NCI-H2196 treated with DMSO at 0.1 percent for 48 hours (cell line): ENCODE measurements at regions not wholly inside any gene's neighbourhood (a gene's known extent, or its start where the extent isn't known, plus 50 kb on each side); places are given as distances from the start of the nearest gene placed in this dataset.
"Not testable (repeated sequence)": the region's sequence is repeated elsewhere in the genome, so short reads cannot be mapped to it uniquely, and the experiment has no call there.

ENCODE experiments used
- DNase-seq: peaks from one replicate; lab custom pipeline; 2025; ENCODE audit not compliant: unreplicated experiment; lab: John Stamatoyannopoulos, UW

DNA sequence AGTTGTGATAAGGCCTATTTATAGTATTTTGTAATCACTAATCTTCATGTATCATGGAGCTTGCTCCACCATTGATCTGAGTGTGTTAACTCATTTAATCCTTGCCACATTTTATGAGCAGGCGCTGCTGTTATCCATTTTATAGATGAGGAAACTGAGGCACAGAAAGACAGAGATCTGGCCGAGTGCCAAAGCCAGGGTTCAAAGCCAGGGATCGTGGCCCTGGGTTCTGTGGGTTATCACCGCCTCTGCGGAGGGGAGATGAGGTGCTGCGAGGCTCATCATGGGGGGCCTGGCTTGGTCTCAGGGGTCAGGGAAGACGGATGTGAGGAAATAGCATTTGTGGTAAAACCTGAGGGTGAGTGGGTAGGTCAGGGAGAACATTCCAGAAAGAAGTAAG is 193.9 kb downstream of the KLRB1 start:
- DNase-seq, result not testable (repeated sequence)

- DNase-seq, result not testable (repeated sequence)
Measured at GRCh38 chr12:9412459-9412858, 195.3 kb downstream of the KLRB1 start.

DNA sequence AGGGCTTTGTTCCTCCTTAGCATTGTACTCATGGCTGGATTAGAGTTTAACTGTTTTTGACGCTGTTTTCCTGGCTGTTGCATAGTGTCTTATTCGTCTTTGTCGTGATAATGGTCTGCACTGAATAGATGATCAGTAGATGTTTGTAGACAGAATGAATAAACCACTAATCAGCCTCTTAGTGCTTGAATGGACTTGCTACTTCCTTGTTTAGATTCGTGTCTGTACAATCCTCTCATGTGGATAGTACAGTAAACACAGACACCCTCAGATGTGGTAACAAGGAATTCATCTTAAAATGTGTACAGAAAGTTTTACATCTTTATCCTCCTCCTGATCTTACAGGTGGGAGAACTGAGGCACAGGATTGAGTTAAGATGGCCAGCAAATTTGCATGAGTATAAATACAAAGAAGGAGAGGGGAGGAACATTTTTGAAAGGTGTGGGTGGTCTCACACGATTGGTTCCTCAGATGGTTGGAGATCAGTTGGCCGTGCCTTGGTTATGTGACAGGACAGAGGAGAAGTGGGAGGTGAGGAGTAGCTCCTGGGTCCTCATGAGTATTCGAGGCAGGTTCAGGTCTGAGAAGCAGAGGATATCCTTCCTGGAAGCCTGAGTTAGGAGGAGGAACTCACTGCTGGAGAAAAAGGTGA is 196.0 kb downstream of the KLRB1 start:
- DNase-seq, result not testable (repeated sequence)

DNA sequence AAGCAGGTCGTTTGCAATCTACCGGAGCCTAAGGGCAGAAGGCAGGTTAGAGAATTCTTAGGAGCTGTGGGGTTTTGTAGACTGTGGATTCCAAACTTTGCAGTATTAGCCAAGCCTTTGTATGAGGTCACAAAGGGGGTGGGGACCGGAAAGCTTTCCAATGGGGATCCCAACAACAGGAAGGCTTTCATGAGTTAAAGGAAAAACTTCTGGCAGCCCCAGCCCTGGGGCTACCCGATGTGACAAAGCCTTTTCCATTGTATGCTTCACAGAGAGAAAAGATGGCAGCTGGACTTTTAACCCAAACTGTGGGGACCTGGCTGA is 199.2 kb upstream of the PZP start:
- DNase-seq, result not testable (repeated sequence)

GRCh38 chr12:9406564-9407424 is 198.6 kb upstream of the PZP start:
- DNase-seq, result no peak

DNA sequence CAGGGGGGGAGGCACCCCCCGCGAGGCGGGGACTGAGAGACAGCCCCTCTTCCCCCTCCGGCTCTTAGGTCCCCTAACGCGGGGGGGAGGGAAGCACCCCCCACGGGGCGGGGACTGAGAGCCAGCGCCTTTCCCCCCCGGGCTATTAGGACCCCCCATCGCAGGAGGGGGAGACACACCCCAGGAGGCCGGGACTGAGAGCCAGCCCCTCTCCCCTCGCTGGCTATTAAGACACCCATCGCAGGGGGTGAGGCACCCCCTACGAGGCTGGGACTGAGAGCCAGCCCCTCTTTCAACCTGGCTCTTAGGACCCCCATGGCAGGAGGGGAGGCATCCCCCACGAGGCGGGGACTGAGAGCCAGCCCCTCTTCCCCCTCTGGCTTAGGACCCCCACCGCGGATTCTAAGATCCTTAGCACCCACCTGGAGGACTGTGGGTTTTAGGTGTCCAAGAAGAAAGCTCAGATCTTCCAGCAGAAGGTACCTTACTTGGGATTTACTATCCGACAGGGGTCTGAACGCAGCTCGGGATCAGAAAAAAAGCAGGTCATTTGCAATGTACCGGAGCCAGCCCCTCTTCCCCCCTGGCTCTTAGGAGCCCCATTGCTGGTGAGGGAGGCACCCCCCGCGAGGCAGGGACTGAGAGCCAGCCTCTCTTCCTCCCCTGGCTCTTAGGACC is 197.8 kb upstream of the PZP start:
- DNase-seq, result no peak

- no peak for DNase-seq
Measured at GRCh38 chr12:9404469-9405260, 196.5 kb upstream of the PZP start.

- no peak for DNase-seq
Measured at GRCh38 chr12:9404031-9404430, 195.8 kb upstream of the PZP start.

DNA sequence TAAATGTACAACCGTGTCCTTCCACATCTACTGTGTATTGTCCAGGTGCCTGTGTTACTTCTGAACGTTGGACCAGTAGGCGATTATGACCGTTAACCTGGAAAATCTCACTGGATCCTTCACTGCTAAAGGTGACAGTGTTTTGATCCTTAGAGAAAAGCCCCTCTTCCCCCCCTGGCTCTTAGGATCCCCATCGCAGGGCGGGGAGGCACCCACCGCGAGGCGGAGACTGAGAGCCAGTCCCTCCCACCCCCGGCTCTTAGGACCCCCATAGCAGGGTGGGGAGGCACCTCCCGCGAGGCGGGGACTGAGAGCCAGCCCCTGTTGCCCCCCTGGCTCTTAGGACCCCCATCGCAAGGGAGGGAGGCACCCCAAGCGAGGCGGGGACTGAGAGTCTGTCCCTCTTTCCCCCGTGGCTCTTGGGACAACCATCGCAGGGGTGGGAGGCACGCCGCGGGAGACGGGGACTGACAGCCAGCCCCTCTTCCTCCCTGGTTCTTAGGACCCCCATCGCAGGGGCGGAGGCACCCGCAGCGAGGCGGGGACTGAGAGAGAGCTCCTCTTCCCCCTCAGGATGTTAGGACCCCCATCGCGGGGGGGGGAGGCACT is 194.3 kb upstream of the PZP start:
- DNase-seq, result not testable (repeated sequence)

- DNase-seq, result not testable (repeated sequence)
Measured at GRCh38 chr12:9396367-9396766, 188.2 kb upstream of the PZP start.

- DNase-seq, result not testable (repeated sequence)
Measured at GRCh38 chr12:9395220-9395619, 187.0 kb upstream of the PZP start.

DNA sequence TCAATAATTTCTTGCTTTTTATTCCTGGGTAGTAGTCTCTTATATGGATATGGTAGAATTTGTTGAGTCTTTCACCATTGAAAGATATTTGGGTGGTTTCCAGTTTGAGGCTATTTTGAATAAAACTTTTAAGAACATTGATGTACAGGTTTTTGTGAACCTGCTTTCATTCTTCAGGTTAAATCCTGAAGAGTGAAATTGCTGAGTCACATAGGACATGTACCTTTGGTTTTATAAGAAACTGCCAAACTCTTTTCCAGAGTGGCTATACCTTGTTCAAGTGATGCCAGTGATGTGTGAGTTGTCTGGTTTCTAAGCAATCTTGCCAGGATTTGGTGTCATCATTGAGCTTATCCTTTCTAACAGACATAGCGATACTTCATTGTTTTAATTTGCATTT is 184.6 kb upstream of the PZP start:
- no peak for DNase-seq

DNA sequence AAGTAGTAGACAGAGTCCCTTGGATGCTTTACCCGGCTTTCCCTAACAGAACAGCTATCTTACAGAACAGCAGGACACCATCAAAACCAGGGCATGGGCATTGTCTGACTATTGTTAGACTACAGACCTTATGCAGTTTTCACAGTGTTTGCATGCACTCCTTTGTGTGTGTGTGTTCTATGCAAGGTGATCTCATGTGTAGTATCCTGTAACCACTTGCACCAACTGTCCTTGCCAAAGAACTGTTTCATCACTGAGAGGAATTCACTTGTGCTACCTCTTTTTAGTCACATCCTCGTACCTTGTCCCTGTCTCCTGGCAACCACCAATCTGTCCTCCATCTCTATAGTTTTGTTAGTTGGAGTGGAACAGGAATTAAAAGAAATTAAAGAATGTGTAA is 183.6 kb upstream of the PZP start:
- DNase-seq, result no peak

DNA sequence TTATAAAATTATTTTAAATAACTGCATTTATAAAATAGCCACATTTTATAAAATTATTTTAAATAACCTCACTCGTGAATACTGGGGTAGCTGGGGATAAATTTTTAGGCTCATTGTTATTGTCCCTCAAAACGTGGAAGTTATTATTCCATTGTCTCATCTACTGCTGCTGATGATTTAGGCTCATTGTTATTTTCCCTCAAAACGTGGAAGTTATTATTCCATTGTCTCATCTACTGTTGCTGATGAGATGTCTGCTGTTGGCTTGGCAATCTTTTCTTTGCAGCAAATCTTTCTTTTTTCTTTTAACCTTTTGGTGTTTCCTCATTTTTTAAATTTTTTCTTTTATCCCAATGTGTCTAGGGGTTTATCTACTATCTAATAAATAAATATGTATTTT is 182.6 kb upstream of the PZP start:
- no peak for DNase-seq

- DNase-seq, result no peak
Measured at GRCh38 chr12:9389796-9390195, 181.6 kb upstream of the PZP start.

DNA sequence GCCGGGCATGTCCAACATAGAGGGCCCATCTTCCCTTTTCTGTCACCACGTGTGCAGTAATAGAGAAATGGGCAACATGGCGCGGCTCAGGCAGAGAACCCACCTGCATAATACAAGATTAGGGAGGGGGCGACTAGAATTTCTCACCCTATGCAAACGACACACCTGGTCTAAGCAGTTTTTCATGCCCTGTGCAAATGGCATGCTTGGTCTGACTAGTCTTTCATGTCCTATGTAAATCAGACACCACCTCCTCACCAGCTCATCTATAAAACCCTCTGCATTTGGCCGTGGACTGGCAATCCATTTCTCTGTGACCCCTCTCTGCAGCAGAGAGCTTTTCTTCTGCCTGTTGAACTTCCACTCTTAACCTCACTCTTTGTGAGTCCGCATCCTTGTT is 180.2 kb upstream of the PZP start:
- no peak for DNase-seq

DNA sequence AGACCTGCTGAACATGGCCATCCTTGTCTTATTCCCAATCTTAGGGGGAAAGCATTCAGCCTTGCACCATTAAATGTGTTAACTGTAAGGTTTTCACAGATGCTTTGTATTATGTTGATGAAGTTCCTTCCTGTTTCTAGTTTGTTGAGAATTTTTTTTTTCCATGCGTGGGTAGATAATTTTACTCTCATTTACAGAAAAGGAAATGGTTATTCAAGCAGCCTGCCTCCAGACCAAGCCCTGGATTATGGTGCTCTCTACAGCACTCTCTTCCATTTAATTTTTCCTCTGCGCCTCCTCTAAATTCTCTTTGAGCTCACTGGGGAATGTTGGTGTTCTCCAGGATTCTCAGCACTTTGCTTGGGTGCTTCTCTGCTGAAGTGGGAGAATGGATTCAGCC is 179.3 kb upstream of the PZP start:
- no peak for DNase-seq

DNA sequence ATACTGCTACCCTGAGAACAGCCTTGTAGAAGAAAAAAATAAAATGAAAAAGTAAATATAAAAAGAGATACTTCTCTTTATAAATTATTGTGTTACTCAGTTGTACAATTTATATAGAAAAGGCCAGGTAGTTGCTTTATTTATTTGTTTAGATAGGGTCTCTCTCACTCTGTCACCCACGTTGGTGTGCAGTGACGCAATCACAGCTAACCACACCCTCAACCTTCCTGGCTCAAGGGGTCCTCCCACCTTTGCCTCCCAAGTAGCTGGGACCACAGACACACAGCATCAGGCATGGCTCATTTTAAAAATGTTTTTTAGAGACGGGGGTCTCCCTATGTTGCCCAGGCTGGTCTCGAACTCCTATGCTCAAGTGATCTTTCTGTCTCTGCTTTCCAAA is 175.4 kb upstream of the PZP start:
- DNase-seq, result no peak

GRCh38 chr12:9381619-9382018 is 173.4 kb upstream of the PZP start:
- DNase-seq, result no peak

DNA sequence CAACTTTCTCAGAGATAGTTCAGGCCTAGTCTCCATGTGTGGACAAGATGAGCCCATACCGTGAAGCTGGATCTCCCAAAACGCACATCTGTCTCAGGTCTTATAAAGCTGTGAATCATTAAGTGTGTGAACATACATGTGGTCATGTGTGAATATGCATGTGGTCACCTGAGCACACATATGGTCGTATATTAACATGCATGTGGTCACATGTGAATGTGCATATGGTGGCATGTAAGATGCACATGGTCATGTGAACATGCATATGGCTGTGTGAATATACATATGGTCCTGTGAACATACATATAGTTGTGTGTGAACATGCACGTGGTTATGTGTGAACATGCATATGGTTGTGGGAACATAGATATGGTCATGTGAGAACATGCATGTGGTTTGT is 172.5 kb upstream of the PZP start:
- no peak for DNase-seq
